ENCODE measurements at regions not wholly inside any gene's neighbourhood (a gene's known extent, or its start where the extent isn't known, plus 50 kb on each side); places are given as distances from the start of the nearest gene placed in this dataset.
"Not testable (repeated sequence)": the region's sequence is repeated elsewhere in the genome, so short reads cannot be mapped to it uniquely, and the experiment has no call there.

- no peaks in the 10 kb centered on the region for H3K4me1 Mint-ChIP-seq
- H3K27ac Mint-ChIP-seq, result no peak overlapping the region
- H3K36me3 Mint-ChIP-seq (ENCODE audit: low read depth), result no peaks in the 10 kb centered on the region
- peaks cover 13% of the 10 kb centered on the region for H3K9me3 Mint-ChIP-seq
- no peak for TF ChIP-seq CTCF (IDR thresholded peaks at IDR 0.05; ENCODE audit: unreplicated experiment in 3 of 3)
- H3K27me3 Mint-ChIP-seq (ENCODE audit: low read depth), result peaks cover 7% of the 10 kb centered on the region
- no peak overlapping the region for H3K4me3 Mint-ChIP-seq
Observed at GRCh38 chr12:61584943-61585342, 675.3 kb upstream of the USP15 start.

- not testable (repeated sequence) for H3K4me3 Mint-ChIP-seq; H3K27ac Mint-ChIP-seq; H3K27me3 Mint-ChIP-seq (ENCODE audit: low read depth); H3K4me1 Mint-ChIP-seq; H3K36me3 Mint-ChIP-seq (ENCODE audit: low read depth)
- H3K9me3 Mint-ChIP-seq, result peaks cover 35% of the 10 kb centered on the region
Observed at GRCh38 chr12:61590864-61591263, 669.3 kb upstream of the USP15 start.

- Mint-ChIP-seq H3K9me3 (peaks cover 11% of the 10 kb centered on the region), H3K4me3 (no peak overlapping the region), H3K36me3 (ENCODE audit: low read depth) (no peaks in the 10 kb centered on the region), H3K4me1 (no peaks in the 10 kb centered on the region), H3K27ac (no peak overlapping the region), H3K27me3 (ENCODE audit: low read depth) (no peaks in the 10 kb centered on the region)
- no peak for TF ChIP-seq CTCF (IDR thresholded peaks at IDR 0.05; ENCODE audit: unreplicated experiment in 3 of 3)
Observed at GRCh38 chr12:61610143-61610542, 650.1 kb upstream of the USP15 start.

- Mint-ChIP-seq H3K4me3 (no peak overlapping the region), H3K27me3 (ENCODE audit: low read depth) (no peaks in the 10 kb centered on the region), H3K36me3 (ENCODE audit: low read depth) (no peaks in the 10 kb centered on the region), H3K4me1 (no peaks in the 10 kb centered on the region), H3K27ac (no peak overlapping the region), H3K9me3 (peaks cover 5% of the 10 kb centered on the region)
- TF ChIP-seq CTCF (IDR thresholded peaks at IDR 0.05; ENCODE audit: unreplicated experiment in 3 of 3), result no peak
Observed at GRCh38 chr12:61629702-61630101, 630.5 kb upstream of the USP15 start.

GRCh38 chr12:61646639-61647038 lies 613.6 kb upstream of the USP15 start:
- Mint-ChIP-seq H3K4me1 (peaks cover 20% of the 10 kb centered on the region), H3K4me3 (no peak overlapping the region), H3K27ac (peak overlapping the region in 1 of 3 experiments; percentile 64), H3K36me3 (ENCODE audit: low read depth) (no peaks in the 10 kb centered on the region), H3K27me3 (ENCODE audit: low read depth) (no peaks in the 10 kb centered on the region), H3K9me3 (peaks cover 2% of the 10 kb centered on the region)
- no peak for TF ChIP-seq CTCF (IDR thresholded peaks at IDR 0.05; ENCODE audit: unreplicated experiment in 3 of 3)

GRCh38 chr12:61647566-61647965 lies 612.6 kb upstream of the USP15 start:
- peaks cover 20% of the 10 kb centered on the region for H3K4me1 Mint-ChIP-seq
- TF ChIP-seq CTCF (IDR thresholded peaks at IDR 0.05; ENCODE audit: unreplicated experiment in 3 of 3), result no peak
- H3K36me3 Mint-ChIP-seq (ENCODE audit: low read depth), result no peaks in the 10 kb centered on the region
- H3K4me3 Mint-ChIP-seq, result no peak overlapping the region
- H3K27me3 Mint-ChIP-seq (ENCODE audit: low read depth), result no peaks in the 10 kb centered on the region
- peak overlapping the region in 2 of 3 experiments; percentile 56 to 64 for H3K27ac Mint-ChIP-seq
- no peaks in the 10 kb centered on the region for H3K9me3 Mint-ChIP-seq

All from nephron (organoid).